HEK293 (cell line): ENCODE measurements at regions not wholly inside any gene's neighbourhood (a gene's known extent, or its start where the extent isn't known, plus 50 kb on each side); places are given as distances from the start of the nearest gene placed in this dataset.

Source experiments
- ZSCAN30 ChIP-seq: fragments of 450-650 bp; IDR thresholded peaks from 2 replicates; pipeline ENCODE4 v1.5.1; 2018; ENCODE audit warnings: missing biosample characterization, mild to moderate bottlenecking, missing genetic modification characterization, moderate library complexity
- TF ChIP-seq, protein P1 (sequence below): fragments of 450-650 bp; formaldehyde crosslinking; conservative IDR thresholded peaks from 2 replicates; pipeline ENCODE4 v1.5.1; 2016; ENCODE audit warnings: low read depth, missing biosample characterization, missing genetic modification characterization
- TF ChIP-seq, protein P2 (sequence below): fragments of 450-650 bp; formaldehyde crosslinking; IDR thresholded peaks from 2 replicates; pipeline ENCODE4 v1.5.1; 2016; ENCODE audit warnings: missing biosample characterization, missing genetic modification characterization, low read depth
- TF ChIP-seq, protein P3 (sequence below): fragments of 450-650 bp; formaldehyde crosslinking; IDR thresholded peaks from 2 replicates; pipeline ENCODE4 v1.5.1; 2016; ENCODE audit warnings: missing biosample characterization, missing genetic modification characterization

DNA sequence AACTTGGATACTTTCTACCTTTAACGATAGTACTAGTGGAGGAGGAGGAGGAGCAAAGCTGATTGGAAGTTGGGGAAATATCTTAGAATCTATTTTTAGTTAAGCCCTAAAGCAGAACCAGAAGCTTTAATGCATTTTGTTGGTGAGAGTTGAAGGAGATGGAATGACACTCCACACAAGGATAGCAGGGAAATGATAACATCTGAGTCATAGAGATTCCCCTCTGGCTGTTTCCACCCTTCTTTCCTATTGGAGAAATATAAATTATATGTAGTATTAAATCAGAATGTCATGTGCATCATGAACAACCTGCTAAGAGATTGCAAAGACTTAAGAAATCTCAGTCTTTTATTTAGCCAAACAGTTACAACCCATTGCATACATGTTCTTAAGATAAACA is 1357.7 kb downstream of the NCAM2 start:
- TF ChIP-seq, protein P1, sequence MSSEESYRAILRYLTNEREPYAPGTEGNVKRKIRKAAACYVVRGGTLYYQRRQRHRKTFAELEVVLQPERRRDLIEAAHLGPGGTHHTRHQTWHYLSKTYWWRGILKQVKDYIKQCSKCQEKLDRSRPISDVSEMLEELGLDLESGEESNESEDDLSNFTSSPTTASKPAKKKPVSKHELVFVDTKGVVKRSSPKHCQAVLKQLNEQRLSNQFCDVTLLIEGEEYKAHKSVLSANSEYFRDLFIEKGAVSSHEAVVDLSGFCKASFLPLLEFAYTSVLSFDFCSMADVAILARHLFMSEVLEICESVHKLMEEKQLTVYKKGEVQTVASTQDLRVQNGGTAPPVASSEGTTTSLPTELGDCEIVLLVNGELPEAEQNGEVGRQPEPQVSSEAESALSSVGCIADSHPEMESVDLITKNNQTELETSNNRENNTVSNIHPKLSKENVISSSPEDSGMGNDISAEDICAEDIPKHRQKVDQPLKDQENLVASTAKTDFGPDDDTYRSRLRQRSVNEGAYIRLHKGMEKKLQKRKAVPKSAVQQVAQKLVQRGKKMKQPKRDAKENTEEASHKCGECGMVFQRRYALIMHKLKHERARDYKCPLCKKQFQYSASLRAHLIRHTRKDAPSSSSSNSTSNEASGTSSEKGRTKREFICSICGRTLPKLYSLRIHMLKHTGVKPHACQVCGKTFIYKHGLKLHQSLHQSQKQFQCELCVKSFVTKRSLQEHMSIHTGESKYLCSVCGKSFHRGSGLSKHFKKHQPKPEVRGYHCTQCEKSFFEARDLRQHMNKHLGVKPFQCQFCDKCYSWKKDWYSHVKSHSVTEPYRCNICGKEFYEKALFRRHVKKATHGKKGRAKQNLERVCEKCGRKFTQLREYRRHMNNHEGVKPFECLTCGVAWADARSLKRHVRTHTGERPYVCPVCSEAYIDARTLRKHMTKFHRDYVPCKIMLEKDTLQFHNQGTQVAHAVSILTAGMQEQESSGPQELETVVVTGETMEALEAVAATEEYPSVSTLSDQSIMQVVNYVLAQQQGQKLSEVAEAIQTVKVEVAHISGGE: no peak
- TF ChIP-seq ZSCAN30: no peak
- TF ChIP-seq, protein P2, sequence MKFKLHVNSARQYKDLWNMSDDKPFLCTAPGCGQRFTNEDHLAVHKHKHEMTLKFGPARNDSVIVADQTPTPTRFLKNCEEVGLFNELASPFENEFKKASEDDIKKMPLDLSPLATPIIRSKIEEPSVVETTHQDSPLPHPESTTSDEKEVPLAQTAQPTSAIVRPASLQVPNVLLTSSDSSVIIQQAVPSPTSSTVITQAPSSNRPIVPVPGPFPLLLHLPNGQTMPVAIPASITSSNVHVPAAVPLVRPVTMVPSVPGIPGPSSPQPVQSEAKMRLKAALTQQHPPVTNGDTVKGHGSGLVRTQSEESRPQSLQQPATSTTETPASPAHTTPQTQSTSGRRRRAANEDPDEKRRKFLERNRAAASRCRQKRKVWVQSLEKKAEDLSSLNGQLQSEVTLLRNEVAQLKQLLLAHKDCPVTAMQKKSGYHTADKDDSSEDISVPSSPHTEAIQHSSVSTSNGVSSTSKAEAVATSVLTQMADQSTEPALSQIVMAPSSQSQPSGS (tag by site-specific recombination): no peak
- TF ChIP-seq, protein P3, sequence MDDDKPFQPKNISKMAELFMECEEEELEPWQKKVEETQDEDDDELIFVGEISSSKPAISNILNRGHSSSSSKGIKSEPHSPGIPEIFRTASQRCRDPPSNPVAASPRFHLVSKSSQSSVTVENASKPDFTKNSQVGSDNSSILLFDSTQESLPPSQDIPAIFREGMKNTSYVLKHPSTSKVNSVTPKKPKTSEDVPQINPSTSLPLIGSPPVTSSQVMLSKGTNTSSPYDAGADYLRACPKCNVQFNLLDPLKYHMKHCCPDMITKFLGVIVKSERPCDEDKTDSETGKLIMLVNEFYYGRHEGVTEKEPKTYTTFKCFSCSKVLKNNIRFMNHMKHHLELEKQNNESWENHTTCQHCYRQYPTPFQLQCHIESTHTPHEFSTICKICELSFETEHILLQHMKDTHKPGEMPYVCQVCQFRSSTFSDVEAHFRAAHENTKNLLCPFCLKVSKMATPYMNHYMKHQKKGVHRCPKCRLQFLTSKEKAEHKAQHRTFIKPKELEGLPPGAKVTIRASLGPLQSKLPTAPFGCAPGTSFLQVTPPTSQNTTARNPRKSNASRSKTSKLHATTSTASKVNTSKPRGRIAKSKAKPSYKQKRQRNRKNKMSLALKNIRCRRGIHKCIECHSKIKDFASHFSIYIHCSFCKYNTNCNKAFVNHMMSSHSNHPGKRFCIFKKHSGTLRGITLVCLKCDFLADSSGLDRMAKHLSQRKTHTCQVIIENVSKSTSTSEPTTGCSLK (tag by site-specific recombination): no peak
